ENCODE measurements at regions not wholly inside any gene's neighbourhood (a gene's known extent, or its start where the extent isn't known, plus 50 kb on each side); places are given as distances from the start of the nearest gene placed in this dataset.

- TF ChIP-seq CTCF (IDR thresholded peaks at IDR 0.05), result no peak
- no peak for TF ChIP-seq RELA (CRISPR knock-in tag; IDR thresholded peaks at IDR 0.05; ENCODE audit: borderline replicate concordance)
- TF ChIP-seq FOXP1 (CRISPR knock-in tag; IDR thresholded peaks at IDR 0.05; ENCODE audit: borderline replicate concordance), result no peak
- TF ChIP-seq KAT7 (CRISPR knock-in tag; IDR thresholded peaks at IDR 0.05; ENCODE audit: borderline replicate concordance), result no peak
- TF ChIP-seq USF2 (CRISPR knock-in tag; IDR thresholded peaks at IDR 0.05), result no peak
- TF ChIP-seq ESRRA (CRISPR knock-in tag; IDR thresholded peaks at IDR 0.05; ENCODE audit: borderline replicate concordance), result no peak
- no peak for TF ChIP-seq FOXP4 (CRISPR knock-in tag; IDR thresholded peaks at IDR 0.05)
- no peak for TF ChIP-seq IRF2 (CRISPR knock-in tag; IDR thresholded peaks at IDR 0.05; ENCODE audit: borderline replicate concordance, low read depth)
- TF ChIP-seq ATF3 (CRISPR knock-in tag; conservative IDR thresholded peaks at IDR 0.05), result no peak
- TF ChIP-seq ATF6 (CRISPR knock-in tag; IDR thresholded peaks at IDR 0.05), result no peak
- no peak for TF ChIP-seq ERG (CRISPR knock-in tag; IDR thresholded peaks at IDR 0.05)
- no peak for TF ChIP-seq ARID4B (CRISPR knock-in tag; IDR thresholded peaks at IDR 0.05; ENCODE audit: borderline replicate concordance)
- TF ChIP-seq E2F4 (CRISPR knock-in tag; IDR thresholded peaks at IDR 0.05; ENCODE audit: borderline replicate concordance, low read depth), result no peak
- TF ChIP-seq NR1H2 (CRISPR knock-in tag; IDR thresholded peaks at IDR 0.05), result no peak
Observed at GRCh38 chr10:88129013-88129412, 265.6 kb downstream of the PTEN start.
